PC-3 (cell line): ENCODE measurements at regions not wholly inside any gene's neighbourhood (a gene's known extent, or its start where the extent isn't known, plus 50 kb on each side); places are given as distances from the start of the nearest gene placed in this dataset.

Experiments used
- EZH2 ChIP-seq: fragments of 300-600 bp; sonication (generic); IDR thresholded peaks from one replicate; pipeline ENCODE4 v1.6.1; 2017; ENCODE audit warnings: antibody characterized with exemption, mild to moderate bottlenecking, low read length; ENCODE audit not compliant: unreplicated experiment
- EZH2phosphoT487 ChIP-seq: fragments of 300-600 bp; sonication (generic); IDR thresholded peaks from 2 replicates; pipeline ENCODE4 v1.6.1; 2018; ENCODE audit warnings: mild to moderate bottlenecking, antibody characterized with exemption, low read length, borderline replicate concordance
- TF ChIP-seq, protein P1 (sequence below): fragments of 300-600 bp; sonication (generic); conservative IDR thresholded peaks from 2 replicates; pipeline ENCODE4 v1.5.1; 2017; ENCODE audit warnings: antibody characterized with exemption, low read depth, mild to moderate bottlenecking, low read length

DNA sequence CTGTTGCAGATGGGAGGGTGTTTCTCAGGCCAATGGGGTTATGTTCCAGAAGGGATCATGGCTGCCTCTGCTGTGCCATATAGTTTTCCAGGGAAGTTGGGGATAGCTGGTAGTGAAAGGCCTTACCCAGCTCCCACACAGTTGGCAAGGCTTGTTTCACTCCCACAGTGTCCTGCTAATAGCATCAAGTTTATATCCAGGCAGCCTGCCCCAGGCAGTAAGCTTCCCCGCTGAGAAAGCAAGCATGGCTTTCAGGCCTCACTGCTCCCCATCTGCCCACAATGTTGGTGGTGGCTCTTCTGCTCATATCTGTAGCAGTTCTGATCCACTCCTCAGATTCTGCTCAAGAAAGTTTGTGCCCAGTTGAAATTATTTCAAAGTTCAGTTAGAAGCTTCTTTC, 50.9 kb upstream of the DCBLD2 start:
- TF ChIP-seq, protein P1, sequence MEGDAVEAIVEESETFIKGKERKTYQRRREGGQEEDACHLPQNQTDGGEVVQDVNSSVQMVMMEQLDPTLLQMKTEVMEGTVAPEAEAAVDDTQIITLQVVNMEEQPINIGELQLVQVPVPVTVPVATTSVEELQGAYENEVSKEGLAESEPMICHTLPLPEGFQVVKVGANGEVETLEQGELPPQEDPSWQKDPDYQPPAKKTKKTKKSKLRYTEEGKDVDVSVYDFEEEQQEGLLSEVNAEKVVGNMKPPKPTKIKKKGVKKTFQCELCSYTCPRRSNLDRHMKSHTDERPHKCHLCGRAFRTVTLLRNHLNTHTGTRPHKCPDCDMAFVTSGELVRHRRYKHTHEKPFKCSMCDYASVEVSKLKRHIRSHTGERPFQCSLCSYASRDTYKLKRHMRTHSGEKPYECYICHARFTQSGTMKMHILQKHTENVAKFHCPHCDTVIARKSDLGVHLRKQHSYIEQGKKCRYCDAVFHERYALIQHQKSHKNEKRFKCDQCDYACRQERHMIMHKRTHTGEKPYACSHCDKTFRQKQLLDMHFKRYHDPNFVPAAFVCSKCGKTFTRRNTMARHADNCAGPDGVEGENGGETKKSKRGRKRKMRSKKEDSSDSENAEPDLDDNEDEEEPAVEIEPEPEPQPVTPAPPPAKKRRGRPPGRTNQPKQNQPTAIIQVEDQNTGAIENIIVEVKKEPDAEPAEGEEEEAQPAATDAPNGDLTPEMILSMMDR, result no peak
- TF ChIP-seq EZH2 (no peak), EZH2phosphoT487 (no peak)
